Stimulated activated CD8-positive, alpha-beta memory T cell treated with anti-CD3 and anti-CD28 coated beads, Interleukin-12 subunit alpha, Interleukin-12 subunit beta, amount 100 ng/mL, for 1 hour (primary cell): ENCODE measurements at regions not wholly inside any gene's neighbourhood (a gene's known extent, or its start where the extent isn't known, plus 50 kb on each side); places are given as distances from the start of the nearest gene placed in this dataset.

ENCODE experiments used
- DNase-seq: peaks from one replicate; pipeline ENCODE4 v3.0.0-alpha.2; 2020; ENCODE audit warnings: low read depth

- DNase-seq = no peak
Measured at GRCh38 chr11:19519912-19520641, 192.6 kb upstream of the NAV2 start.

- no peak for DNase-seq
Measured at GRCh38 chr11:19519353-19519752, 193.3 kb upstream of the NAV2 start.

- no peak for DNase-seq
Measured at GRCh38 chr11:19513253-19513652, 199.4 kb upstream of the NAV2 start.

- no peak for DNase-seq
Measured at GRCh38 chr11:19512618-19513017, 200.0 kb upstream of the NAV2 start.

GRCh38 chr11:19511413-19512183 lies 201.0 kb upstream of the NAV2 start:
- DNase-seq = no peak

GRCh38 chr11:19511066-19511412 lies 201.6 kb upstream of the NAV2 start:
- DNase-seq = no peak

- no peak for DNase-seq
Measured at GRCh38 chr11:19510468-19510867, 202.2 kb upstream of the NAV2 start.

- no peak for DNase-seq
Measured at GRCh38 chr11:19509215-19509614, 203.4 kb upstream of the NAV2 start.

GRCh38 chr11:19508165-19508564 lies 204.5 kb upstream of the NAV2 start:
- DNase-seq = no peak

GRCh38 chr11:19506816-19507486 lies 205.7 kb upstream of the NAV2 start:
- no peak for DNase-seq

- no peak for DNase-seq
Measured at GRCh38 chr11:19502691-19503253, 209.9 kb upstream of the NAV2 start.

GRCh38 chr11:19501631-19502030 lies 211.0 kb upstream of the NAV2 start:
- DNase-seq = no peak

GRCh38 chr11:19499999-19500398 lies 212.6 kb upstream of the NAV2 start:
- DNase-seq = no peak

- DNase-seq = no peak
Measured at GRCh38 chr11:19499026-19499669, 213.5 kb upstream of the NAV2 start.

- no peak for DNase-seq
Measured at GRCh38 chr11:19493446-19494213, 219.0 kb upstream of the NAV2 start.

GRCh38 chr11:19482319-19483100 lies 230.1 kb upstream of the NAV2 start:
- DNase-seq = no peak

GRCh38 chr11:19480540-19480939 lies 232.1 kb upstream of the NAV2 start:
- no peak for DNase-seq

GRCh38 chr11:19478891-19479290 lies 233.7 kb upstream of the NAV2 start:
- no peak for DNase-seq

GRCh38 chr11:19474954-19475721 lies 234.4 kb upstream of the E2F8 start:
- no peak for DNase-seq

GRCh38 chr11:19474211-19474610 lies 233.5 kb upstream of the E2F8 start:
- DNase-seq = no peak
